Neural cell (in vitro differentiated cells): ENCODE measurements at regions not wholly inside any gene's neighbourhood (a gene's known extent, or its start where the extent isn't known, plus 50 kb on each side); places are given as distances from the start of the nearest gene placed in this dataset.

Experiments used
- POLR2AphosphoS5 ChIP-seq: IDR thresholded peaks from 2 replicates; pipeline ENCODE4 v1.6.1; 2012
- TF ChIP-seq, protein P1 (sequence below): fragments of 450-650 bp; IDR thresholded peaks from 2 replicates; pipeline ENCODE4 v1.5.1; 2014; ENCODE audit warnings: antibody characterized with exemption, mild to moderate bottlenecking, moderate library complexity; ENCODE audit not compliant: poor library complexity, severe bottlenecking

- TF ChIP-seq POLR2AphosphoS5: no peak
- TF ChIP-seq, protein P1, sequence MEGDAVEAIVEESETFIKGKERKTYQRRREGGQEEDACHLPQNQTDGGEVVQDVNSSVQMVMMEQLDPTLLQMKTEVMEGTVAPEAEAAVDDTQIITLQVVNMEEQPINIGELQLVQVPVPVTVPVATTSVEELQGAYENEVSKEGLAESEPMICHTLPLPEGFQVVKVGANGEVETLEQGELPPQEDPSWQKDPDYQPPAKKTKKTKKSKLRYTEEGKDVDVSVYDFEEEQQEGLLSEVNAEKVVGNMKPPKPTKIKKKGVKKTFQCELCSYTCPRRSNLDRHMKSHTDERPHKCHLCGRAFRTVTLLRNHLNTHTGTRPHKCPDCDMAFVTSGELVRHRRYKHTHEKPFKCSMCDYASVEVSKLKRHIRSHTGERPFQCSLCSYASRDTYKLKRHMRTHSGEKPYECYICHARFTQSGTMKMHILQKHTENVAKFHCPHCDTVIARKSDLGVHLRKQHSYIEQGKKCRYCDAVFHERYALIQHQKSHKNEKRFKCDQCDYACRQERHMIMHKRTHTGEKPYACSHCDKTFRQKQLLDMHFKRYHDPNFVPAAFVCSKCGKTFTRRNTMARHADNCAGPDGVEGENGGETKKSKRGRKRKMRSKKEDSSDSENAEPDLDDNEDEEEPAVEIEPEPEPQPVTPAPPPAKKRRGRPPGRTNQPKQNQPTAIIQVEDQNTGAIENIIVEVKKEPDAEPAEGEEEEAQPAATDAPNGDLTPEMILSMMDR: no peak
Measured at GRCh38 chr2:64785245-64785644, 131.5 kb upstream of the SERTAD2 start.
